K562 (cell line): ENCODE measurements at regions not wholly inside any gene's neighbourhood (a gene's known extent, or its start where the extent isn't known, plus 50 kb on each side); places are given as distances from the start of the nearest gene placed in this dataset.

Experiments
- CCAR2 ChIP-seq: fragments of 200-400 bp; formaldehyde crosslinking; IDR thresholded peaks from 2 replicates; pipeline ENCODE4 v1.6.1; 2017; ENCODE audit warnings: mild to moderate bottlenecking, low read depth, low read length
- FIP1L1 ChIP-seq: fragments of 200-400 bp; formaldehyde crosslinking; IDR thresholded peaks from 2 replicates; pipeline ENCODE4 v1.6.1; 2018; ENCODE audit warnings: mild to moderate bottlenecking, low read depth, low read length; ENCODE audit not compliant: poor library complexity, severe bottlenecking
- GTF2F1 ChIP-seq: IDR thresholded peaks from 2 replicates; pipeline ENCODE4 v1.6.1; 2011; ENCODE audit warnings: low read depth, low read length, improper control_type of control experiment
- HNRNPUL1 ChIP-seq: fragments of 200-400 bp; formaldehyde crosslinking; IDR thresholded peaks from 2 replicates; pipeline ENCODE4 v1.6.1; 2017; ENCODE audit warnings: low read length
- KDM2B ChIP-seq: fragments of 250-450 bp; sonication (Bioruptor Pico); IDR thresholded peaks from 2 replicates; pipeline ENCODE4 v1.8.0; 2021; ENCODE audit warnings: mild to moderate bottlenecking, moderate library complexity
- LEF1 ChIP-seq: fragments of 450-650 bp; IDR thresholded peaks from 2 replicates; pipeline ENCODE4 v1.6.1; 2016; ENCODE audit warnings: mild to moderate bottlenecking
- MAFK ChIP-seq: IDR thresholded peaks from 2 replicates; pipeline ENCODE4 v1.6.1; 2011; ENCODE audit warnings: low read length, improper control_type of control experiment
- MIER1 ChIP-seq: fragments of 450-650 bp; IDR thresholded peaks from 2 replicates; pipeline ENCODE4 v1.6.1; 2016; ENCODE audit warnings: antibody characterized with exemption, mild to moderate bottlenecking, low read depth
- MTA3 ChIP-seq: fragments of 450-650 bp; formaldehyde crosslinking; IDR thresholded peaks from 2 replicates; pipeline ENCODE4 v1.6.1; 2017; ENCODE audit warnings: mild to moderate bottlenecking, borderline replicate concordance
- NFIC ChIP-seq: fragments of 450-650 bp; IDR thresholded peaks from 2 replicates; pipeline ENCODE4 v1.6.1; 2017; ENCODE audit warnings: mild to moderate bottlenecking, inconsistent platforms
- POLR2H ChIP-seq: IDR thresholded peaks from 2 replicates; pipeline ENCODE4 v1.6.1; 2016; ENCODE audit warnings: missing genetic modification characterization, low read depth, mild to moderate bottlenecking, control low read depth, missing compliant biosample characterization, moderate library complexity
- PTBP1 ChIP-seq: fragments of 200-400 bp; formaldehyde crosslinking; IDR thresholded peaks from 2 replicates; pipeline ENCODE4 v1.6.1; 2017; ENCODE audit warnings: low read depth, low read length
- TEAD1 ChIP-seq, 2 experiments: fragments of 450-650 bp in 1 of 2; sonication (generic) in 1 of 2; formaldehyde crosslinking; IDR thresholded peaks; 2 replicates each; pipeline versions ENCODE4 v1.4.0 to v1.8.0; 2020 to 2022; ENCODE audit warnings: mild to moderate bottlenecking in 2 of 2, missing genetic modification reagents in 1 of 2
- ZBED1 ChIP-seq: IDR thresholded peaks from 2 replicates; pipeline ENCODE4 v1.6.1; 2014
- ZFX ChIP-seq: sonication (generic); formaldehyde crosslinking; IDR thresholded peaks from 2 replicates; pipeline ENCODE4 v1.8.0; 2022; ENCODE audit warnings: mild to moderate bottlenecking, missing genetic modification reagents, moderate library complexity
- ZNF274 ChIP-seq: IDR thresholded peaks from 2 replicates; pipeline ENCODE4 v1.6.1; 2011; ENCODE audit warnings: low read depth, mild to moderate bottlenecking, low read length, moderate library complexity, borderline replicate concordance
- ZNF311 ChIP-seq: fragments of 250-450 bp; sonication (Bioruptor Pico); IDR thresholded peaks from 2 replicates; pipeline ENCODE4 v1.4.0; 2020; ENCODE audit warnings: mild to moderate bottlenecking, moderate library complexity
- ZNF830 ChIP-seq: fragments of 250-450 bp; sonication (Bioruptor Pico); IDR thresholded peaks from 2 replicates; pipeline ENCODE4 v1.5.0; 2021; ENCODE audit warnings: mild to moderate bottlenecking
- TF ChIP-seq, protein P1 (sequence below): fragments of 250-450 bp; sonication (Bioruptor Pico); IDR thresholded peaks from 2 replicates; pipeline ENCODE4 v1.4.0; 2020; ENCODE audit warnings: mild to moderate bottlenecking, moderate library complexity
- TF ChIP-seq, protein P2 (sequence below): sonication (generic); formaldehyde crosslinking; IDR thresholded peaks from 2 replicates; pipeline ENCODE4 v1.8.0; 2023; ENCODE audit warnings: missing genetic modification reagents, mild to moderate bottlenecking, borderline replicate concordance
- TF ChIP-seq, protein P3 (sequence below): sonication (generic); formaldehyde crosslinking; IDR thresholded peaks from 2 replicates; pipeline ENCODE4 v1.8.1; 2023; ENCODE audit warnings: mild to moderate bottlenecking, missing genetic modification reagents
- TF ChIP-seq, protein P4 (sequence below), 2 experiments: fragments of 450-650 bp; conservative IDR thresholded peaks; 2 replicates each; pipeline ENCODE4 v1.6.1; 2017; ENCODE audit warnings: mild to moderate bottlenecking in 2 of 2, moderate library complexity in 2 of 2

DNA sequence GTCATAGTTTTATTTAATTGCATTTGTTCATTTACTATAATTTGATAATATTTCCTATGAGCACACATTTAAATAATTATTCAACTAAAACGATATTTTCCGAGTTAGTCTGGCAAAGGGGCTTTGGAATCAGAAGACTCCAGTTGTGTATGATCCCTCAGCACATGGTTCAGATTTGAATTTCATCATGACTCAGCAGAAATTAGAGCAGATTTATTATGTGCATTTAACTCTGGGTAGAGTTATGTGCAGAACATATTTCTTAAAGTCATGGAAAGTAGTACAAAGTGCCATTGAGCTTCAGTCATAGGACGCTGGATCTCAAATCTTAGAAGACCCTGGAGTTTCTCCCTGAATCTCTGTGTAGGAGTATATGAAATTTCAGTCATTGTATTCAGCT is 106.7 kb downstream of the ADCYAP1 start (continued):
- TF ChIP-seq, protein P1, sequence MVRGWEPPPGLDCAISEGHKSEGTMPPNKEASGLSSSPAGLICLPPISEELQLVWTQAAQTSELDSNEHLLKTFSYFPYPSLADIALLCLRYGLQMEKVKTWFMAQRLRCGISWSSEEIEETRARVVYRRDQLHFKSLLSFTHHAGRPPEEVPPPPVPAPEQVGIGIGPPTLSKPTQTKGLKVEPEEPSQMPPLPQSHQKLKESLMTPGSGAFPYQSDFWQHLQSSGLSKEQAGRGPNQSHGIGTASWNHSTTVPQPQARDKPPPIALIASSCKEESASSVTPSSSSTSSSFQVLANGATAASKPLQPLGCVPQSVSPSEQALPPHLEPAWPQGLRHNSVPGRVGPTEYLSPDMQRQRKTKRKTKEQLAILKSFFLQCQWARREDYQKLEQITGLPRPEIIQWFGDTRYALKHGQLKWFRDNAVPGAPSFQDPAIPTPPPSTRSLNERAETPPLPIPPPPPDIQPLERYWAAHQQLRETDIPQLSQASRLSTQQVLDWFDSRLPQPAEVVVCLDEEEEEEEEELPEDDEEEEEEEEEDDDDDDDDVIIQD (CRISPR knock-in tag): no peak
- TF ChIP-seq POLR2H (tag): no peak
- TF ChIP-seq ZNF274: no peak
- peak; percentile 97 for TF ChIP-seq MAFK
- TF ChIP-seq, protein P2, sequence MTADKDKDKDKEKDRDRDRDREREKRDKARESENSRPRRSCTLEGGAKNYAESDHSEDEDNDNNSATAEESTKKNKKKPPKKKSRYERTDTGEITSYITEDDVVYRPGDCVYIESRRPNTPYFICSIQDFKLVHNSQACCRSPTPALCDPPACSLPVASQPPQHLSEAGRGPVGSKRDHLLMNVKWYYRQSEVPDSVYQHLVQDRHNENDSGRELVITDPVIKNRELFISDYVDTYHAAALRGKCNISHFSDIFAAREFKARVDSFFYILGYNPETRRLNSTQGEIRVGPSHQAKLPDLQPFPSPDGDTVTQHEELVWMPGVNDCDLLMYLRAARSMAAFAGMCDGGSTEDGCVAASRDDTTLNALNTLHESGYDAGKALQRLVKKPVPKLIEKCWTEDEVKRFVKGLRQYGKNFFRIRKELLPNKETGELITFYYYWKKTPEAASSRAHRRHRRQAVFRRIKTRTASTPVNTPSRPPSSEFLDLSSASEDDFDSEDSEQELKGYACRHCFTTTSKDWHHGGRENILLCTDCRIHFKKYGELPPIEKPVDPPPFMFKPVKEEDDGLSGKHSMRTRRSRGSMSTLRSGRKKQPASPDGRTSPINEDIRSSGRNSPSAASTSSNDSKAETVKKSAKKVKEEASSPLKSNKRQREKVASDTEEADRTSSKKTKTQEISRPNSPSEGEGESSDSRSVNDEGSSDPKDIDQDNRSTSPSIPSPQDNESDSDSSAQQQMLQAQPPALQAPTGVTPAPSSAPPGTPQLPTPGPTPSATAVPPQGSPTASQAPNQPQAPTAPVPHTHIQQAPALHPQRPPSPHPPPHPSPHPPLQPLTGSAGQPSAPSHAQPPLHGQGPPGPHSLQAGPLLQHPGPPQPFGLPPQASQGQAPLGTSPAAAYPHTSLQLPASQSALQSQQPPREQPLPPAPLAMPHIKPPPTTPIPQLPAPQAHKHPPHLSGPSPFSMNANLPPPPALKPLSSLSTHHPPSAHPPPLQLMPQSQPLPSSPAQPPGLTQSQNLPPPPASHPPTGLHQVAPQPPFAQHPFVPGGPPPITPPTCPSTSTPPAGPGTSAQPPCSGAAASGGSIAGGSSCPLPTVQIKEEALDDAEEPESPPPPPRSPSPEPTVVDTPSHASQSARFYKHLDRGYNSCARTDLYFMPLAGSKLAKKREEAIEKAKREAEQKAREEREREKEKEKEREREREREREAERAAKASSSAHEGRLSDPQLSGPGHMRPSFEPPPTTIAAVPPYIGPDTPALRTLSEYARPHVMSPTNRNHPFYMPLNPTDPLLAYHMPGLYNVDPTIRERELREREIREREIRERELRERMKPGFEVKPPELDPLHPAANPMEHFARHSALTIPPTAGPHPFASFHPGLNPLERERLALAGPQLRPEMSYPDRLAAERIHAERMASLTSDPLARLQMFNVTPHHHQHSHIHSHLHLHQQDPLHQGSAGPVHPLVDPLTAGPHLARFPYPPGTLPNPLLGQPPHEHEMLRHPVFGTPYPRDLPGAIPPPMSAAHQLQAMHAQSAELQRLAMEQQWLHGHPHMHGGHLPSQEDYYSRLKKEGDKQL: no peak
- TF ChIP-seq LEF1: no peak
- TF ChIP-seq HNRNPUL1: no peak
- no peak for TF ChIP-seq GTF2F1
- TF ChIP-seq, protein P3, sequence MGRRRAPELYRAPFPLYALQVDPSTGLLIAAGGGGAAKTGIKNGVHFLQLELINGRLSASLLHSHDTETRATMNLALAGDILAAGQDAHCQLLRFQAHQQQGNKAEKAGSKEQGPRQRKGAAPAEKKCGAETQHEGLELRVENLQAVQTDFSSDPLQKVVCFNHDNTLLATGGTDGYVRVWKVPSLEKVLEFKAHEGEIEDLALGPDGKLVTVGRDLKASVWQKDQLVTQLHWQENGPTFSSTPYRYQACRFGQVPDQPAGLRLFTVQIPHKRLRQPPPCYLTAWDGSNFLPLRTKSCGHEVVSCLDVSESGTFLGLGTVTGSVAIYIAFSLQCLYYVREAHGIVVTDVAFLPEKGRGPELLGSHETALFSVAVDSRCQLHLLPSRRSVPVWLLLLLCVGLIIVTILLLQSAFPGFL (CRISPR knock-in tag): no peak
- TF ChIP-seq ZNF311 (CRISPR knock-in tag): no peak
- TF ChIP-seq FIP1L1: no peak
- TF ChIP-seq ZBED1: no peak
- TF ChIP-seq CCAR2: no peak
- TF ChIP-seq MIER1: no peak
- TF ChIP-seq, protein P4, sequence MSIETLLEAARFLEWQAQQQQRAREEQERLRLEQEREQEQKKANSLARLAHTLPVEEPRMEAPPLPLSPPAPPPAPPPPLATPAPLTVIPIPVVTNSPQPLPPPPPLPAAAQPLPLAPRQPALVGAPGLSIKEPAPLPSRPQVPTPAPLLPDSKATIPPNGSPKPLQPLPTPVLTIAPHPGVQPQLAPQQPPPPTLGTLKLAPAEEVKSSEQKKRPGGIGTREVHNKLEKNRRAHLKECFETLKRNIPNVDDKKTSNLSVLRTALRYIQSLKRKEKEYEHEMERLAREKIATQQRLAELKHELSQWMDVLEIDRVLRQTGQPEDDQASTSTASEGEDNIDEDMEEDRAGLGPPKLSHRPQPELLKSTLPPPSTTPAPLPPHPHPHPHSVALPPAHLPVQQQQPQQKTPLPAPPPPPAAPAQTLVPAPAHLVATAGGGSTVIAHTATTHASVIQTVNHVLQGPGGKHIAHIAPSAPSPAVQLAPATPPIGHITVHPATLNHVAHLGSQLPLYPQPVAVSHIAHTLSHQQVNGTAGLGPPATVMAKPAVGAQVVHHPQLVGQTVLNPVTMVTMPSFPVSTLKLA (conservative IDR thresholded peaks at IDR 0.05): 0 out of 4 replicates have a peak, but pooled peaks of 1 of the 2 experiments have one; percentile 37
- TF ChIP-seq ZNF830 (CRISPR knock-in tag): no peak
- TF ChIP-seq KDM2B (CRISPR knock-in tag): no peak
- TF ChIP-seq TEAD1 (CRISPR knock-in tag; IDR thresholded peaks at IDR 0.05): no peak
- TF ChIP-seq MTA3: no peak
- no peak for TF ChIP-seq NFIC
- TF ChIP-seq ZFX: no peak
- TF ChIP-seq PTBP1: no peak
